Fibroblast of peridontal ligament (primary cell): ENCODE measurements at regions not wholly inside any gene's neighbourhood (a gene's known extent, or its start where the extent isn't known, plus 50 kb on each side); places are given as distances from the start of the nearest gene placed in this dataset.
A peak's percentile ranks its signal among the peaks of the same experiment; 100 is the strongest.

Experiments used
- DNase-seq: peaks from one replicate; pipeline ENCODE4 v3.0.0-alpha.2; 2010; ENCODE audit errors: extremely low read depth

GRCh38 chr10:36313142-36313541, 671.0 kb upstream of the FZD8 start:
- DNase-seq, result no peak

DNA sequence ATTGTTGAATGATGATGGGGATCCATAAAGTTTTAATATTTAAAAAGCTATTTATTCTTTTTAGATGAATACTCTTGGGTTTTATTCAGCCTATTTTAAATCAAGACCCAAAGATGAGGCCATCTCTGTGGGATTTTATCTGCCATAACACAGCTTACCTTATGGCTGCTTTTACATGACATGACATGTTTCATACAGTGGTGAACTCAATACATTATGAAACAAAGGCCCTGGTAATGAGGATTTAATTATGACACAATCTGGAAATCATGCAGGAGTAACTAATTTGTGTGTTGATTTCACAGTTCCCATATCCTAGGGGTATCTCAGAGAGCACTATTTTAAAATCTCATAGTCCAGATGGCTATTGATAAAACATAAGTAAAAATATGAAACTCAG, 661.8 kb upstream of the FZD8 start:
- DNase-seq, result no peak

- no peak for DNase-seq
These were observed 660.0 kb upstream of the FZD8 start for GRCh38 chr10:36302086-36302485.

DNA sequence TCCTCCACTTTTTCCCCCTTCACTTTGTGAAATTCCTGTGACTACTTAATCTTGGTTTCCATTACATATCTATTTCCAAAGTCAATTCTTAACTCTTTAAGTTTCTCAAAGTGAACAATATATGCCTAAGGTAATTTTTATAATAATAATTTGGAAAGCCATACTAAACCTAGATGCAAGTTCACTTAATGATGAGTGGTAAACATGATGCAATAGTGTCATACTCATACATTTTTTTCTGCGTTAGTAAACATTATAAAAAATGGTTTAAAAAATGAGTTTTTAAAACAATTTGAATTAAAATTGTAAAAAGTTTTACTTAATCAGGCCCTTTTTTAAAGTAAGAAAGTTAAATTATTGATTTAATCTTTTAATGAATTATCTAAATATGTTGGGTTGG, 659.4 kb upstream of the FZD8 start:
- DNase-seq, result no peak

DNA sequence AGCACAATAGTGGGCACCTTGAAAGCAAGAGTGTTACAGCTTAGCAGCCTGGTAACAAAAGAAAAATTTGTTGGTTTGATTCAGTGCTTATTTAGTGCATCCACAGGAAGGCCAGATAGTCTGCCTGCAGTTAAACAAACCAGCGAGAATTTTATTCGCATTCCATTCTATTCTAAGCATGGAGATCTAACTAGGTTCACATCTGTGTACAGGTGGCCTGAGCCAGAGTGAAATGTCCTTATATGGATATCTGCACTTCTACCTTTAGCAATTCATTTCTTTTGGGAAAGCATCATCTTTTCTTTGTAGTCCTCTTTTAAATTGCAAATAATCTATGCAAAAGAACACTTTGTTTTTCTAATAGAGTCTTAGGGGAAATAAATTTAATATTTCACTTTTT, 659.0 kb upstream of the FZD8 start:
- no peak for DNase-seq

- DNase-seq, result no peak
These were observed 641.7 kb upstream of the FZD8 start for GRCh38 chr10:36283827-36284226.

- peak; percentile 27 for DNase-seq
These were observed 639.8 kb upstream of the FZD8 start for GRCh38 chr10:36281831-36282331.

- no peak for DNase-seq
These were observed 638.9 kb upstream of the FZD8 start for GRCh38 chr10:36280890-36281499.

- DNase-seq, result peak; percentile 14
These were observed 638.2 kb upstream of the FZD8 start for GRCh38 chr10:36280321-36280741.

DNA sequence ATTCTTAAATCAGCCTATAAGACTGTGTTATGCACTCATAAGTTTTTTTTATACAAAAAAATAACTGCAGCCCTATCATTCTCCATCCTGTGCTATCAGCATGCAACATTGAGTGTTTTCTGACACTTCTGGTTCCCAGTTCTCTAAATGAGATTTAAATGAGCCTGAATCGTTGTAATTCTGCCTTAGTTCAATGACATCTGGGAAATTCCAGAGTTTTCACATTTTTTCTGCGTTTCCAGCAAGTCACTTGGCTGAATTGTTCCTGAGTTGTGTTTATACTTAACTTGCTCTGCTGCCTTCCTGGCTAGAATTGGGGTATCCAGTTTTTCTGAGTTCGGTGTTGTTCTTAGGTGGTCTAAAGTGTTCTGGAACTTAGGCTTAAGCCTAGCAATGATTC, 636.1 kb upstream of the FZD8 start:
- peak; percentile 18 for DNase-seq

- DNase-seq, result no peak
These were observed 635.4 kb upstream of the FZD8 start for GRCh38 chr10:36277459-36277858.

GRCh38 chr10:36271627-36272340, 629.7 kb upstream of the FZD8 start:
- no peak for DNase-seq

- no peak for DNase-seq
These were observed 627.1 kb upstream of the FZD8 start for GRCh38 chr10:36269222-36269621.

- no peak for DNase-seq
These were observed 624.8 kb upstream of the FZD8 start for GRCh38 chr10:36266923-36267322.

DNA sequence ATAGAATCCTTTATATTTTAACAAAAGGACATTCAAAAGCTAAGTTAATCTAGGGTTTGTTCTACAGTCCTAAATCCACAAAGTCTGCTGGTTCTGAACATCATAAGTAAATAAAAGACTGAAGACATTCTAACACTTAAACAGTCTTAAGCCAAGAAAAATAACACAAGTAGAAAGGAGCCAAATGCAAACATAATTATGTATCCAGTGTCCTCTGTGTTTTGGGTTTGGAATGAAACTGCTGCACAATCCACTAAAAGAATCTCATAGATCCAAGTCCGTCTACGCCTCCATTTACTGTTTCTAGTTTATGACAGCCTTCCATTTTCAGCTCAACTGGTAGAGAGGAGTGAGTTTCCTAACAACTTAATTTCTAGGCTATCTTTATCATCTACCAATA, 623.6 kb upstream of the FZD8 start:
- peak; percentile 44 for DNase-seq

DNA sequence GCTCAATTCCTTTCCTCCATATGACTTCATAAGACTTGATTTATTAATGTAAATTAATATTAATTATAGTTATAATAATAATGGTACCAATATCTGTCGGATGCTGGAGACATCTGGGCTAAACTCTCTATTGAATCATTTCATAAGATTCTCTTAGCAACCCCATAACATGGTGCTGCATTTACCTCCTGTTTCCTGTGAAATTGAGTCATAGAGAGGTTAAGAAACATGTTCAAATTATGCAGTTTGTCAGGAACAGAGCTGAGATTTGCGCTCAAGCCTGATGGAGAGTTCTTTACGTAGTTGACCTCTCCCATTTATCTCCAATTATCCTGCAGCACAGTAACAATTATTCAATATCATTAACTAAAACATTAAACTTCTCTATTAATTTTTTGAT, 621.8 kb upstream of the FZD8 start:
- no peak for DNase-seq

- DNase-seq, result peak; percentile 81
These were observed 614.9 kb upstream of the FZD8 start for GRCh38 chr10:36256948-36257356.

GRCh38 chr10:36256166-36256565, 614.1 kb upstream of the FZD8 start:
- DNase-seq, result peak; percentile 92

DNA sequence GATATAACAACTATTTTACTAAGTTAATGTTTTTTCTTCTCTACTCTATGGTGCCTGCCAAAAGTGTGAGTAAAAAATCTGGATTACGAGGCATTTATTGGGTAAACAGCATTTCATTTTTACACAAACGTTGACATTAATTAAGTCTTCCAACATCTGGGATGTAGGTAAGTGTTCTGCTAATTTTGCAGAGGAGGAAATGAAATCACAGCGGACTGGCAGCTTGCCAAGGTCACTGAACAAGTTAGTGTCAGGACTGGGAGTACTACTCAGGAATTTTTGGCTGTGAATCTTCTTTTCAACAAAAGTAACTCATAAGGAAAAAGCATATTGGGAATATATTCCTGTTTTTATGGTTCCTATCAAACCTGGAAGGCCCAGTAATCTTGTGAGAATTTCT, 612.1 kb upstream of the FZD8 start:
- DNase-seq, result no peak

- no peak for DNase-seq
These were observed 611.6 kb upstream of the FZD8 start for GRCh38 chr10:36253731-36254130.

DNA sequence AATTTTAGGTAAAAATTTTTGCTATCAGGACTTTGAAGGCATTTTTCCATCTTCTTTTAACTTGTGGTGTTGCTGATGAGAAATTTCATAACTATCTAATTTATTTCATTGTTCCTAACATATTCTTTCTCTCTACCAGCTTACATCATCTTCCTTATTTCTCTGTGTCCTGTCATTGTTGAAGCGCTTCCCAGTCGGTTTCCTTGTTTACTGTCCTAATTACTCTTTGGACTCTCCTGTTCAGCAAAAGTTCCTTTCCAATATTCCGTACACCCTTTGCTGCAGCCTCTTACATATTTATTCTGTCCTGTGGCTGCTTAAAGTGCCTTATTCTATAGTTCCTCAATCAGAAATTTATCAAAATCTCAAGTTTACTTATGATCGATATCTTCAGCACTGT, 609.0 kb upstream of the FZD8 start:
- DNase-seq, result no peak

DNA sequence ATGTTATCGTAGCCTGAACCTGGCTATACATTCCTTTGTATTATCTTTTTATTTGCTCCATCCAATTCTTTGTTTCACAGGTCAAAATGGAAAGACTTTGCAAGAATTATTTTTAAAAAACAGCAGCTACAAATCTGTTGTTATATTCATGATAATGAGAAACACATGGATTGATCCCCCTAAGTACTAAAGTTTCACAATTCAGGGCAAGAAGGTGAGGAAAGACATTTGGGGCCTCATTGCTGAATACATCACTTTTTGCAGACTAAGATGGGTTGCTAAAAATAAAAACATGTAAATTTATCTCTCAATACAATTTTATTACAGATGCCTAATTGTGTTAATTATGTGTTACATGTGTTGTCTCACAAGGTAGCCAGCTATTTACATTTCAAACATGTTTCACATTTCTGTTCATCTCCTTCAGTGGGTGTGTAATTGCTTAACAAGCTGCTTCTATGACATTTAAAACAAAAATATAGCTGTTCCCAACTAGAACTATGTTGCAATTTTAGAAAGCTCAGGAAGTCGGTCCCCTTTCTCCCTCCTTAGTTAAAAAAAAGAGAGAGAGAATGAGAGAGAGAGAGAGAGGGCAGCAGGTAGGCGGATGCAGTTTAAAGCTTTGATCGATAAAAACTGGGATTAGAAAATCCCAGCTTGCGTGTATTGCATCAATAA, 606.3 kb upstream of the FZD8 start:
- peak; percentile 61 for DNase-seq

GRCh38 chr10:36247478-36247877, 605.4 kb upstream of the FZD8 start:
- DNase-seq, result no peak
